ENCODE measurements at regions not wholly inside any gene's neighbourhood (a gene's known extent, or its start where the extent isn't known, plus 50 kb on each side); places are given as distances from the start of the nearest gene placed in this dataset.
A peak's percentile ranks its signal among the peaks of the same experiment; 100 is the strongest.

- TF ChIP-seq CTCF (IDR thresholded peaks at IDR 0.05; ENCODE audit: insufficient read depth, low read length) = no peak
- no peak overlapping the region for H3K4me3 ChIP-seq (ENCODE audit: low read depth, low read length)
- DNase-seq (ENCODE audit: low read depth) = no peak
Observed at GRCh38 chr20:21982559-21982958, 277.1 kb downstream of the PAX1 start.

- DNase-seq (ENCODE audit: low read depth) = peak; percentile 78
- no peak overlapping the region for H3K4me3 ChIP-seq (ENCODE audit: low read depth, low read length)
- no peak for TF ChIP-seq CTCF (IDR thresholded peaks at IDR 0.05; ENCODE audit: insufficient read depth, low read length)
Observed at GRCh38 chr20:21981597-21982344, 276.3 kb downstream of the PAX1 start.

- TF ChIP-seq CTCF (IDR thresholded peaks at IDR 0.05; ENCODE audit: insufficient read depth, low read length) = no peak
- H3K4me3 ChIP-seq (ENCODE audit: low read depth, low read length) = no peak overlapping the region
- DNase-seq (ENCODE audit: low read depth) = peak; percentile 77
Observed at GRCh38 chr20:21981179-21981578, 275.7 kb downstream of the PAX1 start.

GRCh38 chr20:21971436-21971835, 266.0 kb downstream of the PAX1 start:
- no peak for TF ChIP-seq CTCF (IDR thresholded peaks at IDR 0.05; ENCODE audit: insufficient read depth, low read length)
- H3K4me3 ChIP-seq (ENCODE audit: low read depth, low read length) = no peak overlapping the region
- no peak for DNase-seq (ENCODE audit: low read depth)

GRCh38 chr20:21968486-21968885, 263.0 kb downstream of the PAX1 start:
- TF ChIP-seq CTCF (IDR thresholded peaks at IDR 0.05; ENCODE audit: insufficient read depth, low read length) = no peak
- DNase-seq (ENCODE audit: low read depth) = no peak
- no peak overlapping the region for H3K4me3 ChIP-seq (ENCODE audit: low read depth, low read length)

- no peak for TF ChIP-seq CTCF (IDR thresholded peaks at IDR 0.05; ENCODE audit: insufficient read depth, low read length)
- no peak overlapping the region for H3K4me3 ChIP-seq (ENCODE audit: low read depth, low read length)
- DNase-seq (ENCODE audit: low read depth) = no peak
Observed at GRCh38 chr20:21967481-21967880, 262.0 kb downstream of the PAX1 start.

- no peak for DNase-seq (ENCODE audit: low read depth)
- TF ChIP-seq CTCF (IDR thresholded peaks at IDR 0.05; ENCODE audit: insufficient read depth, low read length) = no peak
- H3K4me3 ChIP-seq (ENCODE audit: low read depth, low read length) = no peak overlapping the region
Observed at GRCh38 chr20:21956591-21956990, 251.1 kb downstream of the PAX1 start.

Data from fibroblast of the aortic adventitia (primary cell).